Caco-2 (cell line): ENCODE measurements at regions not wholly inside any gene's neighbourhood (a gene's known extent, or its start where the extent isn't known, plus 50 kb on each side); places are given as distances from the start of the nearest gene placed in this dataset.

ENCODE experiments used
- BruUV-seq: library from RNA; stranded (reverse); fragments of 400-500 nt; replicated peaks from 2 replicates; lab custom pipeline; 2021; lab: Mats Ljungman, UMichigan
- CTCF ChIA-PET: fragments of 300-600 bp; sonication (Branson Sonifier 250); formaldehyde crosslinking; loops from one replicate; lab custom pipeline; 2022; ENCODE audit warnings: antibody characterized with exemption; lab: Charles Lee
- POLR2A ChIA-PET: fragments of 300-600 bp; sonication (Branson Sonifier 250); formaldehyde crosslinking; loops from one replicate; lab custom pipeline; 2022; ENCODE audit warnings: antibody characterized with exemption; lab: Charles Lee
- DNase-seq, 2 experiments: peaks; one replicate each; pipeline versions ENCODE4 v3.0.0 to v3.0.0-alpha.2; 2020 to 2022
- H3K27me3 ChIP-seq: replicated peaks from 2 replicates; pipeline ENCODE4 v1.6.0; 2011; ENCODE audit warnings: low read length; ENCODE audit not compliant: control insufficient read depth, insufficient read depth
- H3K36me3 ChIP-seq: 2 replicates; pipeline ENCODE4 v1.5.1; 2011; ENCODE audit warnings: low read length; ENCODE audit not compliant: control insufficient read depth, insufficient read depth
- H3K4me1 ChIP-seq: fragments of 250-450 bp; sonication (Bioruptor Pico); 2 replicates; pipeline ENCODE4 v1.5.1; 2020; ENCODE audit warnings: mild to moderate bottlenecking
- H3K4me3 ChIP-seq: 2 replicates; pipeline ENCODE4 v1.5.1; 2011; ENCODE audit warnings: low read depth, mild to moderate bottlenecking, control low read depth, low read length
- H3K9me3 ChIP-seq: fragments of 250-450 bp; sonication (Bioruptor Pico); 2 replicates; pipeline ENCODE4 v1.5.1; 2020; ENCODE audit warnings: mild to moderate bottlenecking, moderate library complexity
- H3K27ac Mint-ChIP-seq: one replicate; pipeline ENCODE4 v1.8.0; 2022; ENCODE audit warnings: mixed read lengths; ENCODE audit not compliant: unreplicated experiment
- H3K27me3 Mint-ChIP-seq: one replicate; pipeline ENCODE4 v1.8.0; 2022; ENCODE audit warnings: mixed read lengths; ENCODE audit not compliant: insufficient read depth, unreplicated experiment
- H3K36me3 Mint-ChIP-seq: one replicate; pipeline ENCODE4 v1.8.0; 2022; ENCODE audit warnings: mild to moderate bottlenecking, mixed read lengths; ENCODE audit not compliant: insufficient read depth, unreplicated experiment
- H3K4me1 Mint-ChIP-seq: one replicate; pipeline ENCODE4 v1.8.0; 2022; ENCODE audit warnings: low read depth, mixed read lengths; ENCODE audit not compliant: unreplicated experiment
- H3K4me3 Mint-ChIP-seq: one replicate; pipeline ENCODE4 v1.8.0; 2022; ENCODE audit warnings: mild to moderate bottlenecking, moderate library complexity, mixed read lengths; ENCODE audit not compliant: unreplicated experiment
- H3K9me3 Mint-ChIP-seq: one replicate; pipeline ENCODE4 v1.8.0; 2022; ENCODE audit warnings: mixed read lengths; ENCODE audit not compliant: unreplicated experiment
- intact Hi-C: fragments of 100-400 bp; cut with micrococcal nuclease; formaldehyde crosslinking; loops from one replicate; pipeline ENCODE4 v1.10.0; 2022; ENCODE audit not compliant: unreplicated experiment
- TF ChIP-seq, protein P1 (sequence below), 2 experiments: fragments of 200-600 bp in 1 of 2; IDR thresholded peaks; 1 replicate in 1 of 2; 2 replicates in 1 of 2; pipeline versions ENCODE4 v1.5.1 to v1.8.0; 2011 to 2022; ENCODE audit warnings: antibody characterized with exemption in 1 of 2, control low read depth in 1 of 2, inconsistent platforms in 1 of 2, low read depth in 1 of 2, low read length in 1 of 2, mild to moderate bottlenecking in 1 of 2, moderate library complexity in 1 of 2; ENCODE audit not compliant: insufficient read depth in 1 of 2, severe bottlenecking in 1 of 2, unreplicated experiment in 1 of 2

DNA sequence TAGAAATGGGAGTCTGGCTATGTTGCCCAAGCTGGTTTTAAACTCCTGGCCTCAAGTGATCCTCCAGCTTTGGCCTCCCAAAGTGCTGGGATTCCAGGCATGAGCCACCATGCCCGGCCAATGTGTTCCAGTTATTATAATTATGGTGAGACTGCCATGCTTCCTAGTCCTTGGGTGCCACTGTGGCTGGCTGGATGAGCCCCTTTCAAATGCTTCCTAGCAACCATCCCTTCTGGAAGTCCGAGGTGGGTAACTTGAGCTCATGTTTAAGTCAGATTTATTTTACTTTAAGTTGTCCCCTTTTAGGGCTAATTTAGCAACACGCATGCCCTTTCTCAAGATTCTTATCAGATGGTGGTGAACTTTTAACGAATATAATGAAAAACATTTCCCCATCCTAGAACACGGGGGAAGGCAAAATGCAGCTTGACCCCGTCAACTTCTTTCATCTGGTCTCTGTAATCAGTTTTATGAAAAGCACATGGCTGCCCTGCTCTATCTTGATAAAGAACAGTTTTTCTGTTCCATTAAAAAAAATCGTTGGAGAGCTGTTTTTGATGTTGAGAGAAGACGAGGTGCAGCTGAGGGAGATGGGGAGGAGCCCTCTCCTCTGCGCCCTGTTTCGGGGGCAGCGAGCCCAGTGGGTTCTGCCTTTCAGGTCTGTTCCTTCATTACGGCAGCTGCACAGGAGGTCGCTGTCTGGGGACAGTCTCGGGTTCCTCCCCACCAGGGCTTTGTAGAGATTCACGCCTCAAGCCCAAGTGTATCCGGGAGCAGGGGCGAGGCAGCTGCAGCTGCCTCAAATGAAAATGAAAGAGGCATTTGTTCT, 61.0 kb upstream of the MKI67 start:
- BruUV-seq: no TSS peak
- POLR2A ChIA-PET: no interaction called here
- CTCF ChIA-PET: no interaction called here

DNA sequence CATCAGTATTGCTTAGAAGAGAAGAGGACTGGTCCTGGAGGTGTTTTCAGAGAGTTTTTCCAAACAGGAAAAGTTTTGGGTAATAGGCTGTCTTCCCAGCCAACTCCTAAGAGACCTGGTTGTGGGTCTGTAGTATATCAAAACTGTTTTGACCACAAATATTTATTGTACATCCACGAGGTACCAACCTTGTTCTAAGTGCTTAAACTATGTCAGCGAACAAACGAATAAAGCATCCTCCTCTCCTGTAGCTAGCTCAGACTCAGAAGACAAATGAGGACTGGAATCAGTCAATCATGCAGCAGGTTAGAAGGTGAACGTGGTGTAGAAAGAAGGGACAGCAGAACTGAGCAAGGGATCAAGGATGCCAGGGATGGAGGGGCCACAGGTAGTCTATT, 61.6 kb upstream of the MKI67 start:
- BruUV-seq: no TSS peak
- Mint-ChIP-seq H3K4me3 (no peak overlapping the region), H3K27ac (no peak overlapping the region), H3K4me1 (no peaks in the 10 kb centered on the region), H3K27me3 (peaks cover 11% of the 10 kb centered on the region), H3K9me3 (peaks cover 11% of the 10 kb centered on the region), H3K36me3 (no peaks in the 10 kb centered on the region)
- intact Hi-C loops: no loop called here
- Histone ChIP-seq H3K27me3 (no peaks in the 10 kb centered on the region), H3K36me3 (no peaks in the 10 kb centered on the region), H3K4me3 (no peak overlapping the region), H3K4me1 (no peaks in the 10 kb centered on the region), H3K9me3 (no peaks in the 10 kb centered on the region)
- no peak for DNase-seq
- TF ChIP-seq, protein P1, sequence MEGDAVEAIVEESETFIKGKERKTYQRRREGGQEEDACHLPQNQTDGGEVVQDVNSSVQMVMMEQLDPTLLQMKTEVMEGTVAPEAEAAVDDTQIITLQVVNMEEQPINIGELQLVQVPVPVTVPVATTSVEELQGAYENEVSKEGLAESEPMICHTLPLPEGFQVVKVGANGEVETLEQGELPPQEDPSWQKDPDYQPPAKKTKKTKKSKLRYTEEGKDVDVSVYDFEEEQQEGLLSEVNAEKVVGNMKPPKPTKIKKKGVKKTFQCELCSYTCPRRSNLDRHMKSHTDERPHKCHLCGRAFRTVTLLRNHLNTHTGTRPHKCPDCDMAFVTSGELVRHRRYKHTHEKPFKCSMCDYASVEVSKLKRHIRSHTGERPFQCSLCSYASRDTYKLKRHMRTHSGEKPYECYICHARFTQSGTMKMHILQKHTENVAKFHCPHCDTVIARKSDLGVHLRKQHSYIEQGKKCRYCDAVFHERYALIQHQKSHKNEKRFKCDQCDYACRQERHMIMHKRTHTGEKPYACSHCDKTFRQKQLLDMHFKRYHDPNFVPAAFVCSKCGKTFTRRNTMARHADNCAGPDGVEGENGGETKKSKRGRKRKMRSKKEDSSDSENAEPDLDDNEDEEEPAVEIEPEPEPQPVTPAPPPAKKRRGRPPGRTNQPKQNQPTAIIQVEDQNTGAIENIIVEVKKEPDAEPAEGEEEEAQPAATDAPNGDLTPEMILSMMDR (IDR thresholded peaks at IDR 0.05; ENCODE audit: insufficient read depth in 1 of 2, low read depth in 1 of 2, low read length in 1 of 2, severe bottlenecking in 1 of 2, unreplicated experiment in 1 of 2): no peak
- CTCF ChIA-PET: interaction anchor here (1.3 kb wide), 1 partner anchor 24 kb away, joined by 5 read pairs; no protein-coding TSS in a partner anchor
- POLR2A ChIA-PET: no interaction called here

More for the DNA sequence above, 61.0 kb upstream of the MKI67 start:
- Mint-ChIP-seq H3K36me3 (no peaks in the 10 kb centered on the region), H3K4me3 (no peak overlapping the region), H3K9me3 (peaks cover 11% of the 10 kb centered on the region), H3K27ac (no peak overlapping the region), H3K27me3 (peaks cover 11% of the 10 kb centered on the region), H3K4me1 (no peaks in the 10 kb centered on the region)
- H3K9me3 ChIP-seq: no peaks in the 10 kb centered on the region
- DNase-seq: no peak
- TF ChIP-seq, protein P1 (IDR thresholded peaks at IDR 0.05; ENCODE audit: insufficient read depth in 1 of 2, low read depth in 1 of 2, low read length in 1 of 2, severe bottlenecking in 1 of 2, unreplicated experiment in 1 of 2): no peak
- H3K36me3 ChIP-seq: no peaks in the 10 kb centered on the region
- H3K27me3 ChIP-seq: no peaks in the 10 kb centered on the region
- no peaks in the 10 kb centered on the region for H3K4me1 ChIP-seq
- no peak overlapping the region for H3K4me3 ChIP-seq
- intact Hi-C loops: no loop called here

DNA sequence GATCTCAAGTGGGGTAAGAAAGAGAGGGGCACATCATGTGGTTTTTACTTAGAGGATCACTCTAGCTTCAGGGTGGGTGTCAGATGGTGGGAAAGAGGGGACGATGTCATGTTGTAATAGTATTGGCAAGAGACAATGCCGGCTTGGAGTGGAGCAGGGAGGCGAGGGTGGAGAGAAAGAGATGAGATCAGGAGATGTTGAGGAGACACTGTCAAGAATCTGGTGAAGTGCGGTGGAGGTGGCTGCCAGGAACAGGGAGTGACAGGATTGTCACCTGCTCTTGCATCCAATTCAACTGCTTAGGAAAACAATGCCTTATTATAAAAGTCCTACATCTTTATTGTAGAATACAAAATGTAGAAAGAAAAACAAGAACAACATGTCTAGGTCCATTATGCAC, 63.0 kb upstream of the MKI67 start:
- no peaks in the 10 kb centered on the region for H3K9me3 Mint-ChIP-seq
- peaks cover 7% of the 10 kb centered on the region for H3K27me3 Mint-ChIP-seq
- Histone ChIP-seq H3K4me3 (no peak overlapping the region), H3K4me1 (no peaks in the 10 kb centered on the region), H3K9me3 (no peaks in the 10 kb centered on the region), H3K36me3 (no peaks in the 10 kb centered on the region), H3K27me3 (no peaks in the 10 kb centered on the region)
- H3K4me3 Mint-ChIP-seq: no peak overlapping the region
- POLR2A ChIA-PET: no interaction called here
- no peak overlapping the region for H3K27ac Mint-ChIP-seq
- H3K36me3 Mint-ChIP-seq: no peaks in the 10 kb centered on the region
- no peaks in the 10 kb centered on the region for H3K4me1 Mint-ChIP-seq
- intact Hi-C loops: no loop called here
- CTCF ChIA-PET: interaction anchor here (1.3 kb wide), 1 partner anchor 23 kb away, joined by 5 read pairs; no protein-coding TSS in a partner anchor
- DNase-seq: no peak
- BruUV-seq: no TSS peak
- TF ChIP-seq, protein P1 (IDR thresholded peaks at IDR 0.05; ENCODE audit: insufficient read depth in 1 of 2, low read depth in 1 of 2, low read length in 1 of 2, severe bottlenecking in 1 of 2, unreplicated experiment in 1 of 2): no peak
